Spleen (tissue), 7 donors: ENCODE measurements at regions not wholly inside any gene's neighbourhood (a gene's known extent, or its start where the extent isn't known, plus 50 kb on each side); places are given as distances from the start of the nearest gene placed in this dataset.

Source experiments
- POLR2A ChIP-seq, 3 donors: fragments of 450-650 bp; IDR thresholded peaks; one replicate each; pipeline ENCODE4 v1.5.1; 2017; ENCODE audit warnings: antibody characterized with exemption in 3 of 3, mild to moderate bottlenecking in 1 of 3
- POLR2AphosphoS5 ChIP-seq, 3 donors: sonication (generic); formaldehyde crosslinking; IDR thresholded peaks; one replicate each; pipeline ENCODE4 v1.5.1; 2017; ENCODE audit warnings: antibody characterized with exemption in 3 of 3
- TF ChIP-seq, protein P1 (sequence below), 11 experiments: fragments of 200-600 bp in 7 of 11; fragments of 450-650 bp in 4 of 11; sonication (generic) in 4 of 11; IDR thresholded peaks in 8 of 11; conservative IDR thresholded peaks in 3 of 11; 1 replicate in 7 of 11; 2 replicates in 4 of 11; pipeline versions ENCODE4 v1.4.0 to v1.8.0; 2016 to 2021; ENCODE audit warnings: antibody characterized with exemption in 11 of 11, inconsistent platforms in 4 of 11, mild to moderate bottlenecking in 1 of 11
- donor health status: DM: no; HTN: no; CAD: no; lungs with moderate emphysema.
- donor health status: DM: no; HTN: no; CAD: no.
- donor health status: DM: no; HTN: no; CAD: no.

DNA sequence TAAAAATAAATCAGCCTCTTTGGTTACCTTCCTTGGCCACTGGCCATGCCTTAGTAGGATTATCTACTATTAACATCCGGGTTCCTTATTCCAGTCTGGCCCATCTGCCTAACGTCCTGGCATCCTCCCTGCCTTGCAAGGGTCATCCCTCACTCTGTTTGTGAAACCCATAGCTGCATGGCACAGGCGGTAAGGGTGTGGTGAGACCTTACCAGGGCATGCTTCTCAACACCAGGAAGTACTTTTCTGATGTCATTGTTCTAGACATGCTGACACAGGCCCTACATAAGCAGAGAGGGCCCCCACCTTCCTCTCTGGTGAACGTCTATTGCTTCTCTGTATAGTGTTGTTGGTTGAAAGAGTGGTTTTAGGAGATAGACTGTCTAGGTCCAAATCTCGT is 296.8 kb upstream of the SPRED2 start:
- TF ChIP-seq, protein P1, sequence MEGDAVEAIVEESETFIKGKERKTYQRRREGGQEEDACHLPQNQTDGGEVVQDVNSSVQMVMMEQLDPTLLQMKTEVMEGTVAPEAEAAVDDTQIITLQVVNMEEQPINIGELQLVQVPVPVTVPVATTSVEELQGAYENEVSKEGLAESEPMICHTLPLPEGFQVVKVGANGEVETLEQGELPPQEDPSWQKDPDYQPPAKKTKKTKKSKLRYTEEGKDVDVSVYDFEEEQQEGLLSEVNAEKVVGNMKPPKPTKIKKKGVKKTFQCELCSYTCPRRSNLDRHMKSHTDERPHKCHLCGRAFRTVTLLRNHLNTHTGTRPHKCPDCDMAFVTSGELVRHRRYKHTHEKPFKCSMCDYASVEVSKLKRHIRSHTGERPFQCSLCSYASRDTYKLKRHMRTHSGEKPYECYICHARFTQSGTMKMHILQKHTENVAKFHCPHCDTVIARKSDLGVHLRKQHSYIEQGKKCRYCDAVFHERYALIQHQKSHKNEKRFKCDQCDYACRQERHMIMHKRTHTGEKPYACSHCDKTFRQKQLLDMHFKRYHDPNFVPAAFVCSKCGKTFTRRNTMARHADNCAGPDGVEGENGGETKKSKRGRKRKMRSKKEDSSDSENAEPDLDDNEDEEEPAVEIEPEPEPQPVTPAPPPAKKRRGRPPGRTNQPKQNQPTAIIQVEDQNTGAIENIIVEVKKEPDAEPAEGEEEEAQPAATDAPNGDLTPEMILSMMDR (IDR thresholded peaks at IDR 0.05 in 8 of 11, conservative IDR thresholded peaks at IDR 0.05 in 3 of 11), result no peak
- no peak for TF ChIP-seq POLR2AphosphoS5 (IDR thresholded peaks at IDR 0.05)
- TF ChIP-seq POLR2A (IDR thresholded peaks at IDR 0.05), result no peak
